GM12878 (cell line): ENCODE measurements at regions not wholly inside any gene's neighbourhood (a gene's known extent, or its start where the extent isn't known, plus 50 kb on each side); places are given as distances from the start of the nearest gene placed in this dataset.

Experiments
- ATAC-seq: fragments of 200-7000 bp; cut with Tn5 transposase; 3 replicates; pipeline ENCODE4 v1.9.1; 2020; ENCODE audit warnings: mild to moderate bottlenecking, moderate library complexity
- BruUV-seq: library from RNA; stranded (reverse); fragments of 400-500 nt; replicated peaks from 2 replicates; lab custom pipeline; 2021; lab: Mats Ljungman, UMichigan
- CTCF ChIA-PET: fragments of 300-600 bp; sonication (Branson Sonifier 250); formaldehyde crosslinking; extraction: SDS; loops from one replicate; lab custom pipeline; 2021; ENCODE audit warnings: inconsistent platforms; lab: Yijun Ruan, JAX
- POLR2A ChIA-PET: fragments of 350-600 bp; formaldehyde crosslinking; extraction: SDS; loops from one replicate; lab custom pipeline; 2021; ENCODE audit warnings: inconsistent platforms; lab: Charles Lee
- RAD21 ChIA-PET: fragments of 300-600 bp; sonication (Branson Sonifier 250); formaldehyde crosslinking; loops from one replicate; lab custom pipeline; 2023; ENCODE audit warnings: antibody characterized with exemption; ENCODE audit not compliant: unreplicated experiment; lab: Charles Lee
- SMC1A ChIA-PET: fragments of 300-600 bp; sonication (Branson Sonifier 250); formaldehyde crosslinking; loops from one replicate; lab custom pipeline; 2023; ENCODE audit not compliant: unreplicated experiment, uncharacterized antibody; lab: Charles Lee
- DNase-seq: peaks from one replicate; pipeline ENCODE4 v3.0.0-alpha.2; 2011; ENCODE audit warnings: low read depth, low spot score
- FAIRE-seq: peaks from 3 replicates; lab custom pipeline; 2011; peaks lifted over from hg19 to GRCh38; lab: Jason Lieb, UNC
- H2AFZ ChIP-seq: 2 replicates; pipeline ENCODE4 v1.6.0; 2011; ENCODE audit warnings: low read depth, low read length, control low read depth; ENCODE audit not compliant: control insufficient read depth
- H3K27ac ChIP-seq: 2 replicates; pipeline ENCODE4 v1.5.1; 2011; ENCODE audit warnings: control low read depth; ENCODE audit not compliant: control insufficient read depth, insufficient read depth
- H3K27me3 ChIP-seq, 2 experiments: replicated peaks in 1 of 2; 2 replicates each; pipeline versions ENCODE4 v1.6.0 to v1.6.1; 2011; ENCODE audit warnings: low read length in 1 of 2; ENCODE audit not compliant: control insufficient read depth in 2 of 2, insufficient read depth in 2 of 2
- H3K36me3 ChIP-seq, 2 experiments: 2 replicates each; pipeline ENCODE4 v1.5.1; 2011; ENCODE audit warnings: low read length in 1 of 2; ENCODE audit not compliant: control insufficient read depth in 2 of 2, insufficient read depth in 2 of 2
- H3K4me1 ChIP-seq: 2 replicates; pipeline ENCODE4 v1.6.1; 2011; ENCODE audit warnings: mild to moderate bottlenecking, low read length, moderate library complexity, mixed read lengths; ENCODE audit not compliant: control insufficient read depth, insufficient read depth
- H3K4me2 ChIP-seq: 2 replicates; pipeline ENCODE4 v1.6.0; 2011; ENCODE audit warnings: control low read depth; ENCODE audit not compliant: control insufficient read depth, insufficient read depth
- H3K4me3 ChIP-seq: fragments of 200-600 bp; sonication (generic); 2 replicates; pipeline ENCODE4 v1.5.1; 2016
- H3K79me2 ChIP-seq: 2 replicates; pipeline ENCODE4 v1.6.0; 2011; ENCODE audit warnings: low read length; ENCODE audit not compliant: control insufficient read depth, insufficient read depth
- H3K9ac ChIP-seq: 2 replicates; pipeline ENCODE4 v1.8.0; 2011; ENCODE audit warnings: low read length, control low read depth, mixed read lengths; ENCODE audit not compliant: control insufficient read depth, insufficient read depth
- H3K9me3 ChIP-seq: replicated peaks from 3 replicates; pipeline ENCODE4 v1.5.1; 2011; ENCODE audit warnings: mild to moderate bottlenecking, low read length; ENCODE audit not compliant: control insufficient read depth, insufficient read depth
- H4K20me1 ChIP-seq: 2 replicates; pipeline ENCODE4 v1.6.0; 2011; ENCODE audit not compliant: control insufficient read depth, insufficient read depth
- ATF3 ChIP-seq: IDR thresholded peaks from 2 replicates; pipeline ENCODE4 v1.6.1; 2011; ENCODE audit warnings: low read depth, mild to moderate bottlenecking, low read length, moderate library complexity, borderline replicate concordance; ENCODE audit errors: extremely low read depth
- FOS ChIP-seq: IDR thresholded peaks from 3 replicates; pipeline ENCODE4 v1.6.1; 2011; ENCODE audit warnings: borderline replicate concordance; ENCODE audit not compliant: insufficient read length; ENCODE audit errors: extremely low read depth
- IRF4 ChIP-seq: IDR thresholded peaks from 2 replicates; pipeline ENCODE4 v1.6.1; 2011; ENCODE audit warnings: low read depth, low read length
- KAT2A ChIP-seq: conservative IDR thresholded peaks from 2 replicates; pipeline ENCODE4 v1.6.1; 2011; ENCODE audit warnings: low read depth, low read length; ENCODE audit not compliant: control insufficient read depth
- MTA3 ChIP-seq: IDR thresholded peaks from 2 replicates; pipeline ENCODE4 v1.6.1; 2012; ENCODE audit warnings: low read length, inconsistent platforms, borderline replicate concordance
- MYB ChIP-seq: fragments of 150-350 bp; IDR thresholded peaks from 2 replicates; pipeline ENCODE4 v1.6.1; 2014; ENCODE audit warnings: mild to moderate bottlenecking, low read depth, low read length, borderline replicate concordance
- SMAD1 ChIP-seq: fragments of 450-650 bp; IDR thresholded peaks from 2 replicates; pipeline ENCODE4 v1.6.1; 2018; ENCODE audit warnings: mild to moderate bottlenecking, low read depth; ENCODE audit not compliant: partially characterized antibody
- STAT3 ChIP-seq: IDR thresholded peaks from 2 replicates; pipeline ENCODE4 v1.6.1; 2011; ENCODE audit warnings: low read depth, low read length, improper control_type of control experiment
- SUPT20H ChIP-seq: IDR thresholded peaks from 2 replicates; pipeline ENCODE4 v1.6.1; 2011; ENCODE audit warnings: low read depth, mild to moderate bottlenecking, low read length, moderate library complexity, borderline replicate concordance; ENCODE audit not compliant: control insufficient read depth
- WRNIP1 ChIP-seq: IDR thresholded peaks from 2 replicates; pipeline ENCODE4 v1.6.1; 2011; ENCODE audit warnings: low read depth, low read length, improper control_type of control experiment, borderline replicate concordance
- ZBTB4 ChIP-seq: fragments of 450-650 bp; formaldehyde crosslinking; IDR thresholded peaks from 2 replicates; pipeline ENCODE4 v1.4.0; 2022; ENCODE audit warnings: mild to moderate bottlenecking, moderate library complexity
- ZNF24 ChIP-seq: fragments of 450-650 bp; IDR thresholded peaks from 2 replicates; pipeline ENCODE4 v1.6.1; 2017; ENCODE audit warnings: antibody characterized with exemption, mild to moderate bottlenecking
- ZNF274 ChIP-seq: IDR thresholded peaks from one replicate; pipeline ENCODE4 v1.8.0; 2011; ENCODE audit not compliant: insufficient read length, insufficient read depth
- ZNF622 ChIP-seq: fragments of 450-650 bp; IDR thresholded peaks from 2 replicates; pipeline ENCODE4 v1.6.1; 2017; ENCODE audit warnings: mild to moderate bottlenecking, inconsistent platforms
- ZSCAN29 ChIP-seq: fragments of 450-650 bp; IDR thresholded peaks from 2 replicates; pipeline ENCODE4 v1.6.1; 2017; ENCODE audit warnings: mild to moderate bottlenecking, moderate library complexity
- WGBS: methylation state at CpG from one replicate; pipeline ENCODE4 v1.1.6; 2016; ENCODE audit warnings: low lambda C conversion rate; ENCODE audit not compliant: insufficient replicate concordance, insufficient coverage; ENCODE audit errors: missing lambda C conversion rate; 5-methylcytosine and 5-hydroxymethylcytosine counted together
- in situ Hi-C: fragments of 300-500 bp; cut with MboI; formaldehyde crosslinking; loops from 9 replicates; pipeline ENCODE4 v1.14.3; 2018; ENCODE audit warnings: mixed read lengths
- intact Hi-C: fragments of 100-400 bp; cut with micrococcal nuclease; formaldehyde crosslinking; loops from one replicate; pipeline ENCODE4 v1.14.2; 2022; ENCODE audit not compliant: unreplicated experiment
- TF ChIP-seq, protein P1 (sequence below): fragments of 450-650 bp; IDR thresholded peaks from 2 replicates; pipeline ENCODE4 v1.6.1; 2017; ENCODE audit warnings: mild to moderate bottlenecking, moderate library complexity
- TF ChIP-seq, protein P2 (sequence below): IDR thresholded peaks from 2 replicates; pipeline ENCODE4 v1.6.1; 2011; ENCODE audit warnings: mild to moderate bottlenecking, low read depth, low read length, moderate library complexity; ENCODE audit not compliant: insufficient replicate concordance

- no TSS peak for BruUV-seq
- H3K4me3 ChIP-seq: no peak overlapping the region
- no peaks in the 10 kb centered on the region for H3K36me3 ChIP-seq
- WGBS: 49% methylated on average over 6 of the region's 6 CpGs
- ChIA-PET POLR2A (no interaction called here), CTCF (interaction anchor here (0.6 kb wide), 1 partner anchor 175 kb away, joined by 3 read pairs; no protein-coding TSS in a partner anchor), SMC1A (interaction anchor here (1.0 to 1.3 kb wide), 3 partner anchors 12 to 173 kb away, joined by 3 read pairs; no protein-coding TSS in a partner anchor), RAD21 (interaction anchor here (0.6 kb wide), 1 partner anchor 190 kb away, joined by 3 read pairs; no protein-coding TSS in a partner anchor)
- no peak for FAIRE-seq
- in situ Hi-C loops: no loop called here
- no peaks in the 10 kb centered on the region for H4K20me1 ChIP-seq
- H3K9me3 ChIP-seq: no peaks in the 10 kb centered on the region
- H3K4me2 ChIP-seq: no peak overlapping the region
- H3K27ac ChIP-seq: no peak overlapping the region
- H3K4me1 ChIP-seq: no peaks in the 10 kb centered on the region
- DNase-seq: no peak
- intact Hi-C loops: no loop called here
- ATAC-seq: no peak
- H3K27me3 ChIP-seq: no peaks in the 10 kb centered on the region; a peak in 1 of 4 replicates
- no peaks in the 10 kb centered on the region for H3K79me2 ChIP-seq
- H3K9ac ChIP-seq: no peak overlapping the region
- no peak overlapping the region for H2AFZ ChIP-seq
- no peak for TF ChIP-seq ZNF622
- no peak for TF ChIP-seq MTA3
- no peak for TF ChIP-seq ZNF24
- TF ChIP-seq WRNIP1: no peak
- TF ChIP-seq IRF4: no peak
- TF ChIP-seq, protein P1, sequence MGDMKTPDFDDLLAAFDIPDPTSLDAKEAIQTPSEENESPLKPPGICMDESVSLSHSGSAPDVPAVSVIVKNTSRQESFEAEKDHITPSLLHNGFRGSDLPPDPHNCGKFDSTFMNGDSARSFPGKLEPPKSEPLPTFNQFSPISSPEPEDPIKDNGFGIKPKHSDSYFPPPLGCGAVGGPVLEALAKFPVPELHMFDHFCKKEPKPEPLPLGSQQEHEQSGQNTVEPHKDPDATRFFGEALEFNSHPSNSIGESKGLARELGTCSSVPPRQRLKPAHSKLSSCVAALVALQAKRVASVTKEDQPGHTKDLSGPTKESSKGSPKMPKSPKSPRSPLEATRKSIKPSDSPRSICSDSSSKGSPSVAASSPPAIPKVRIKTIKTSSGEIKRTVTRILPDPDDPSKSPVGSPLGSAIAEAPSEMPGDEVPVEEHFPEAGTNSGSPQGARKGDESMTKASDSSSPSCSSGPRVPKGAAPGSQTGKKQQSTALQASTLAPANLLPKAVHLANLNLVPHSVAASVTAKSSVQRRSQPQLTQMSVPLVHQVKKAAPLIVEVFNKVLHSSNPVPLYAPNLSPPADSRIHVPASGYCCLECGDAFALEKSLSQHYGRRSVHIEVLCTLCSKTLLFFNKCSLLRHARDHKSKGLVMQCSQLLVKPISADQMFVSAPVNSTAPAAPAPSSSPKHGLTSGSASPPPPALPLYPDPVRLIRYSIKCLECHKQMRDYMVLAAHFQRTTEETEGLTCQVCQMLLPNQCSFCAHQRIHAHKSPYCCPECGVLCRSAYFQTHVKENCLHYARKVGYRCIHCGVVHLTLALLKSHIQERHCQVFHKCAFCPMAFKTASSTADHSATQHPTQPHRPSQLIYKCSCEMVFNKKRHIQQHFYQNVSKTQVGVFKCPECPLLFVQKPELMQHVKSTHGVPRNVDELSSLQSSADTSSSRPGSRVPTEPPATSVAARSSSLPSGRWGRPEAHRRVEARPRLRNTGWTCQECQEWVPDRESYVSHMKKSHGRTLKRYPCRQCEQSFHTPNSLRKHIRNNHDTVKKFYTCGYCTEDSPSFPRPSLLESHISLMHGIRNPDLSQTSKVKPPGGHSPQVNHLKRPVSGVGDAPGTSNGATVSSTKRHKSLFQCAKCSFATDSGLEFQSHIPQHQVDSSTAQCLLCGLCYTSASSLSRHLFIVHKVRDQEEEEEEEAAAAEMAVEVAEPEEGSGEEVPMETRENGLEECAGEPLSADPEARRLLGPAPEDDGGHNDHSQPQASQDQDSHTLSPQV: no peak
- TF ChIP-seq SMAD1: no peak
- no peak for TF ChIP-seq MYB
- no peak for TF ChIP-seq SUPT20H
- no peak for TF ChIP-seq ATF3
- no peak for TF ChIP-seq STAT3
- TF ChIP-seq FOS: no peak
- TF ChIP-seq, protein P2, sequence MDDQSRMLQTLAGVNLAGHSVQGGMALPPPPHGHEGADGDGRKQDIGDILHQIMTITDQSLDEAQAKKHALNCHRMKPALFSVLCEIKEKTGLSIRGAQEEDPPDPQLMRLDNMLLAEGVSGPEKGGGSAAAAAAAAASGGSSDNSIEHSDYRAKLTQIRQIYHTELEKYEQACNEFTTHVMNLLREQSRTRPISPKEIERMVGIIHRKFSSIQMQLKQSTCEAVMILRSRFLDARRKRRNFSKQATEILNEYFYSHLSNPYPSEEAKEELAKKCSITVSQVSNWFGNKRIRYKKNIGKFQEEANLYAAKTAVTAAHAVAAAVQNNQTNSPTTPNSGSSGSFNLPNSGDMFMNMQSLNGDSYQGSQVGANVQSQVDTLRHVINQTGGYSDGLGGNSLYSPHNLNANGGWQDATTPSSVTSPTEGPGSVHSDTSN: no peak
- no peak for TF ChIP-seq ZBTB4 (CRISPR knock-in tag)
- no peak for TF ChIP-seq KAT2A
- TF ChIP-seq ZNF274: no peak
- no peak for TF ChIP-seq ZSCAN29
Measured at GRCh38 chr3:192992361-192992760, 74.7 kb upstream of the MB21D2 start.
